K562 (cell line): ENCODE measurements at regions not wholly inside any gene's neighbourhood (a gene's known extent, or its start where the extent isn't known, plus 50 kb on each side); places are given as distances from the start of the nearest gene placed in this dataset.
A peak's percentile ranks its signal among the peaks of the same experiment; 100 is the strongest.

Experiments
- CBFA2T3 ChIP-seq: fragments of 450-650 bp; IDR thresholded peaks from 2 replicates; pipeline ENCODE4 v1.6.1; 2017
- HDAC8 ChIP-seq: fragments of 450-650 bp; IDR thresholded peaks from 2 replicates; pipeline ENCODE4 v1.6.1; 2016; ENCODE audit warnings: mild to moderate bottlenecking, missing genetic modification characterization, moderate library complexity, missing compliant biosample characterization
- MEIS2 ChIP-seq: fragments of 450-650 bp; IDR thresholded peaks from 2 replicates; pipeline ENCODE4 v1.6.1; 2014; ENCODE audit warnings: mild to moderate bottlenecking; ENCODE audit not compliant: partially characterized antibody
- NCOA2 ChIP-seq, 2 experiments: fragments of 450-650 bp; IDR thresholded peaks; 2 replicates each; pipeline ENCODE4 v1.6.1; 2018; ENCODE audit warnings: mild to moderate bottlenecking in 2 of 2, moderate library complexity in 1 of 2; ENCODE audit not compliant: partially characterized antibody in 2 of 2
- RFX7 ChIP-seq: fragments of 250-450 bp; sonication (Bioruptor Pico); IDR thresholded peaks from 2 replicates; pipeline ENCODE4 v1.5.1; 2021; ENCODE audit warnings: mild to moderate bottlenecking
- SFPQ ChIP-seq: fragments of 200-400 bp; formaldehyde crosslinking; IDR thresholded peaks from 2 replicates; pipeline ENCODE4 v1.6.1; 2017; ENCODE audit warnings: mild to moderate bottlenecking, low read depth, low read length, moderate library complexity
- TBL1XR1 ChIP-seq, 2 experiments: IDR thresholded peaks; 2 replicates each; pipeline ENCODE4 v1.6.1; 2012; ENCODE audit warnings: improper control_type of control experiment in 2 of 2, low read length in 2 of 2, mild to moderate bottlenecking in 1 of 2
- TBP ChIP-seq: optimal IDR thresholded peaks from 2 replicates; pipeline ENCODE3; 2011; ENCODE audit warnings: low read depth, low read length, improper control_type of control experiment
- ZBTB11 ChIP-seq, 3 experiments: fragments of 200-800 bp in 1 of 3; fragments of 250-450 bp in 1 of 3; fragments of 450-650 bp in 1 of 3; sonication (Bioruptor Pico) in 1 of 3; sonication (Bioruptor generic) in 1 of 3; formaldehyde crosslinking in 1 of 3; IDR thresholded peaks; 2 replicates each; pipeline versions ENCODE4 v1.6.1 to v1.8.0; 2016 to 2022; ENCODE audit warnings: mild to moderate bottlenecking in 2 of 3, missing genetic modification characterization in 2 of 3, missing compliant biosample characterization in 1 of 3, moderate library complexity in 1 of 3
- ZNF12 ChIP-seq: sonication (generic); formaldehyde crosslinking; IDR thresholded peaks from 2 replicates; pipeline ENCODE4 v1.4.0; 2020; ENCODE audit warnings: mild to moderate bottlenecking, missing genetic modification reagents
- TF ChIP-seq, protein P1 (sequence below), 3 experiments: IDR thresholded peaks in 2 of 3; conservative IDR thresholded peaks in 1 of 3; 2 replicates each; pipeline ENCODE4 v1.5.1; 2011 to 2012; ENCODE audit warnings: low read length in 3 of 3, mild to moderate bottlenecking in 3 of 3, control low read depth in 2 of 3, improper control_type of control experiment in 1 of 3, inconsistent platforms in 1 of 3, low read depth in 1 of 3, mixed read lengths in 1 of 3, moderate library complexity in 1 of 3; ENCODE audit not compliant: insufficient read depth in 2 of 3

DNA sequence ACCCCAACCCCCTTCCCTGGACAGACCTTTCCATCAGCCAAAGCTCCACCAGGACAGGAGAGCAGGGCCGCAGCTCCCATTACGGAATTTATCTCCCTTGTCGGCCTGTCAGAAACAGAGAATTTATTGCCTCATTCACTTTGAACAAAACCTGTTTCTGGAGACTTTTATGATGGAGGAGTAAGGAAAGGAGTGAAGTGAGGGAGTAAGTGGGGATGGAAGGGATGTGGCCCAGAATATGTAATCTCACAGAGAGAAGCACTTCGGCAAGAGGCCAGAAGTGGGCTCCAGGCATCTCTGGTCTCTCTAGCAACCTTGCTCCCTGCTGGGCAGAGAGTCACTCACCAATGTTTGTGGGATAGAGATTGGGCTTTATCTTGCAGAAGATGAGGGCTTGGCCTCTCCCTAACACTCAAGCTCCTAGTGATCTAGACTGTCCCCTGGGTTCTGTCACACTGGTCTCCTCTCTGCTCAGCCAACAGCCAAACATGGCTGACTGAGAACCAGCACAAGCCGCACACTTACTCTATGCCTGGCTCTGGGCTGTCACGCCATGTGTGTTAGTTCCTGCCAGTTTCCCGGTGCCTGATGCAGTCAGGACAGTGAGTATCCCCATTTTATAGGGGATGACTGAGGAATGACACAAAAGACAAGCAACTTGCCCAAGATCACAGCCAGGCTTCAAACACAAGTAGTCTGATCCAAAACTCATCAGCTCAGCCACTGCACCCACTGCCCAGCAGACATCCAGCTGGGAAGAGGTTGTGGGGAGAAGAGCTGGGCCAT, 149.4 kb upstream of the ZMIZ1 start (continued):
- TF ChIP-seq CBFA2T3 (peak; percentile 85), MEIS2 (peak; percentile 59), SFPQ (no peak), NCOA2 (IDR thresholded peaks at IDR 0.05; ENCODE audit: partially characterized antibody in 2 of 2) (no peak), TBP (no peak), ZBTB11 (CRISPR knock-in tag; IDR thresholded peaks at IDR 0.05) (no peak), RFX7 (CRISPR knock-in tag) (no peak), ZNF12 (CRISPR knock-in tag) (no peak), HDAC8 (tag) (no peak), TBL1XR1 (IDR thresholded peaks at IDR 0.05; ENCODE audit: low read length in 2 of 2) (no peak)
- TF ChIP-seq, protein P1, sequence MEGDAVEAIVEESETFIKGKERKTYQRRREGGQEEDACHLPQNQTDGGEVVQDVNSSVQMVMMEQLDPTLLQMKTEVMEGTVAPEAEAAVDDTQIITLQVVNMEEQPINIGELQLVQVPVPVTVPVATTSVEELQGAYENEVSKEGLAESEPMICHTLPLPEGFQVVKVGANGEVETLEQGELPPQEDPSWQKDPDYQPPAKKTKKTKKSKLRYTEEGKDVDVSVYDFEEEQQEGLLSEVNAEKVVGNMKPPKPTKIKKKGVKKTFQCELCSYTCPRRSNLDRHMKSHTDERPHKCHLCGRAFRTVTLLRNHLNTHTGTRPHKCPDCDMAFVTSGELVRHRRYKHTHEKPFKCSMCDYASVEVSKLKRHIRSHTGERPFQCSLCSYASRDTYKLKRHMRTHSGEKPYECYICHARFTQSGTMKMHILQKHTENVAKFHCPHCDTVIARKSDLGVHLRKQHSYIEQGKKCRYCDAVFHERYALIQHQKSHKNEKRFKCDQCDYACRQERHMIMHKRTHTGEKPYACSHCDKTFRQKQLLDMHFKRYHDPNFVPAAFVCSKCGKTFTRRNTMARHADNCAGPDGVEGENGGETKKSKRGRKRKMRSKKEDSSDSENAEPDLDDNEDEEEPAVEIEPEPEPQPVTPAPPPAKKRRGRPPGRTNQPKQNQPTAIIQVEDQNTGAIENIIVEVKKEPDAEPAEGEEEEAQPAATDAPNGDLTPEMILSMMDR (IDR thresholded peaks at IDR 0.05 in 2 of 3, conservative IDR thresholded peaks at IDR 0.05 in 1 of 3; ENCODE audit: insufficient read depth in 2 of 3, low read depth in 1 of 3, low read length in 3 of 3) = peak in 2 of 3 experiments; percentile 35 to 48; a peak in 3 of 6 replicates
